Erythroblast (primary cell): ENCODE measurements at regions not wholly inside any gene's neighbourhood (a gene's known extent, or its start where the extent isn't known, plus 50 kb on each side); places are given as distances from the start of the nearest gene placed in this dataset.
"Not testable (repeated sequence)": the region's sequence is repeated elsewhere in the genome, so short reads cannot be mapped to it uniquely, and the experiment has no call there.

Source experiments
- DNase-seq, 2 experiments: peaks; one replicate each; lab custom pipeline; 2025; lab: John Stamatoyannopoulos, UW
- GATA1 ChIP-seq: IDR thresholded peaks from 2 replicates; pipeline ENCODE4 v1.6.1; 2011; ENCODE audit warnings: low read depth, mild to moderate bottlenecking, control low read depth, low read length, moderate library complexity
- POLR2A ChIP-seq: IDR thresholded peaks from 2 replicates; pipeline ENCODE4 v1.6.1; 2011; ENCODE audit warnings: mild to moderate bottlenecking, low read length

DNA sequence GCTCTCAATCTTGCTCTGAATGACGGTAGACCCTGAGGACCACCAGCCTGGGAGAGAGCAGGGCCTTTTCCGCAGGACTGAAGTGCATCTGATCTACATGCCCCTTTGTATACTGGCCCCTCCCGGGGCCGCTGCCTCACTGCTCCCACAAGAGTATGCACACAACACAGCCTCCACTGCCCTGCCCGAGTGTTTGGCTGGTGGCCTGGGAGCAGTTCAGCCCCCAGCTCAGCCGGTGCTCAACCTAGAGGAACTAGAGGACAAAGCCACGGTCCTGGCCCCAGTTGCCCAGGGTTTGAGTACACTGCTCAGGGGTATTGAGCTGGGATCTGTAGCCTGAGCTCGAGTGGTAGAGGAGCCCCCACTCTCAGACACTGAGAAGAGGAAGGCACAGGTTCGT, 118.9 kb upstream of the CAB39 start:
- DNase-seq: no peak
- TF ChIP-seq POLR2A (no peak), GATA1 (no peak)

DNA sequence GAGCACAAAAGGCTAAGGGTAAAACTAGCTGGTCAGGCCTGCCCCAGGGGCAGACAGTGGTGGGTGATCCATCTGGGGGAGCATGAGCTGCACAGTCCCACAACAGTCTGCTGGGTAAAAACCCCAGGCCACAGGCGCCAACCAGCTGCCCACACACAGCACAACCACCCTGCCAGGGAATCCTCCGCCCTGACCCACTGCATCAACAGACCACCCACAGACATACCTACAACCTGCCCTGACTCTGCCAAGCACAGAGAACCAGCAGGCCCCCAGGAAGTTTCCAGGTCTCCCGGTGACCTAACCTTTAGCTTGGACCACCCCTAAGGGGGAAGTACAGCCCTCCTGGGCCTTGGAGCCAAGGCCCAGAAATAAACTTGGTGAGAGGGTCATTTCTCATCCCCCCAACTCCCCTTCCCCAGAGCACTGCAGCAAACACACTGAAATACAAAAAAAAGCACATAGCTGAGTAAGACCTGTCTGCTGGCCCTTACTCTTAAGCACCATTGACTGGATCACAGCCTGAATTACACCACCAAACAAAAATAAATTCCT, 118.3 kb upstream of the CAB39 start:
- TF ChIP-seq POLR2A: no peak
- TF ChIP-seq GATA1: no peak
- no peak for DNase-seq

DNA sequence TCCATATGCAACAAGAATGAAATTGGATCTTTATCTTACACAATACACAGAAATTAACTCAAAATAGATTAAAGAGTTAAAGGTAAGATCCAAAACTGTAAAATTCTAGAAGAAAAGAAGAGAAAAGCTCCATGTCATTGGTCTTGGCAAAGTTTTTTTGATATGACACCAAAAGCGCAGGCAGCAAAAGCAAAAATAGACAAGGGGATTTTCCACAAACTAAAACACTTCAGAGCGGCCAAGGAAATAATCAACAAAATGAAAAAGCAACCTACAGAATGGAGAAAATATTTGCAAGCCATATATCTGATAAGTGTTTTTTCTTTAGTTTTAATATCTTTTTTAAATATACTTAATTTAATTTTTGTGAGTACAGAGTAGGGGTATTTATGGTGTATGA, 112.8 kb upstream of the CAB39 start:
- TF ChIP-seq GATA1: no peak
- DNase-seq: no peak

DNA sequence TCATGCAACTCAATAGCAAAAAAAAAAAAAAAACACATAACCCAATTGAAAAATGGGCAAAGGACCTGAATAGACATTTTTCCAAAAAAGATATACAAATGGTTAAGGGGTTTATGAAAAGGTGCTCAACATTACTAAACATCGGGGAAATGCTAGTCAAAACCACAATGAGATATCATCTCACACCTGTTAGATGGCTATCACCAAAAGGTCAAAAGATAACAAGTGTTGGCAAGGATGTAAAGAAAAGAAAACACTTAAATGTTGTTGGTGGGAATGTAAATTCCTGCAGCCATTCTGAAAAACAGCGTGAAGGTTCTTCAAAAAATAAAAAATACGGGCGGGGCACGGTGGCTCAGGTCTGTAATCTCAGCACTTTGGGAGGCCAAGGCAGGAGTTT, 112.4 kb upstream of the CAB39 start:
- no peak for DNase-seq
- TF ChIP-seq GATA1 (no peak), POLR2A (no peak)

DNA sequence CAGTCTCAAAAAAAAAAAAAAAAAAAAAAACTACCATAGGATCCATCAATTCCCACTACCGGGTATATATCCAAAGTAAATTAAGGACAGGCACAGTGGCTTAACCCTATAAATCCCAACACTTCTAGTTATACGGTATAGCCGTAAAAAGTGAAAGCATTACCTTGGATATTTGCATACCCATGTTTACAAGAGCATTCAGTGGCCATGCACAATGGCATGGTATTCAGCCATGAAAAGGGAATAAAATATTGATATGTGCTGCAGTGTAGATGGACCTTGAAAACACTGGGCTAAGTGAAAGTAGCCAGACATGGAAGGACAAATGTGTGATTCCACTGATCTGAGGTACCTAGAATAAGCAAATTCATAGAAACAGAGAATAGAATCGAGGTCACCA, 111.8 kb upstream of the CAB39 start:
- TF ChIP-seq GATA1 (no peak), POLR2A (no peak)
- no peak for DNase-seq

DNA sequence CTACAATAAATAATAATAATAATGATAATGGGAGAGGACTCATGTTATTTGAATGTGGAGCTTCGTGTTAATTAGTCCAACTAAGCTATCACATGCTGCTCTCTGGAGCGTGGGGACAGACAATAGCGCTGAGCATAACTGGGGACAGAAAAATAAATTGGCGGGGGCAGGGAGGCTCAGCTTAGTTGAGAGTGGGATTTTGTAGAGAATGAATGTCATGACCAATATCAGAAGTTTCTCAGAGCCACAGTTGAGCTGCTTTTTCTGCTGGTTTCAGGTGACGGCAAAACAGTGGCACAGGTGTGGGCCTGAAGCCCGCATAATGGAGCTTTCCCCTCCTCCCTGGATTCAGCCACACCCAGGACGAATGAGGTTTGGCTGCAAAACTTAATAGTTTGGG, 111.1 kb upstream of the CAB39 start:
- DNase-seq: no peak
- no peak for TF ChIP-seq POLR2A
- no peak for TF ChIP-seq GATA1

DNA sequence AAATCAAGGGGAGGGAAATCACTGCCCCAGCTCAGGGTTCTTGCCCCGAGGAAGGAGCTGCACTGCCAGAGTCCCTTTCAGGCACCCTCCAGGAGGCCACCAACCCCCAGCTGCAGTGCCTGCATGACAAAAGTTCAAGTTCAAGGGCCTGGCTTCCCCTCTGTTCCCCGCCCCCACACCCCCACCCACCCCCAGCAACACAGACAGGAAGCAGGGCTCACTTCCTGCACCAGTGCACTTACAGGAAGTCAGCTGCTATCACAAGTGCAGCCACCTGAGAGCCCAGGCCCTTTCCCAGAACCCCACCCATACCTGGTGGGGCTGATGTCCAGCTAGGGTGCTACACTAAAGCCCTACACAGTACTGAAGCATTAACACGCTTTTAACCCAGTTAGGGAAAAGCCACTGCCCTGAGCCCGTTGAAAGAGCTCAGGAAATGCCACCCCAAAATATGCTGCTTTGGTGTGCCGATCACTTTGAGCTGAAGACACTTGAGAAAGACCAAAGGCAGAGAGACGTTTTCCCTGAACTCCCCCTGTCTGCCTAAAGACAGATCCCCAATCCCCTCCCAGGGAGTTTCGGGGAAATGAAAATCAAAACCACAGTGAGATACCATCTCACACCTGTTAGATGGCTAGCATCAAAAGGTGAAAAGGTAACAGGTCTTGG, 109.9 kb upstream of the CAB39 start:
- no peak for DNase-seq
- no peak for TF ChIP-seq POLR2A
- TF ChIP-seq GATA1: no peak

DNA sequence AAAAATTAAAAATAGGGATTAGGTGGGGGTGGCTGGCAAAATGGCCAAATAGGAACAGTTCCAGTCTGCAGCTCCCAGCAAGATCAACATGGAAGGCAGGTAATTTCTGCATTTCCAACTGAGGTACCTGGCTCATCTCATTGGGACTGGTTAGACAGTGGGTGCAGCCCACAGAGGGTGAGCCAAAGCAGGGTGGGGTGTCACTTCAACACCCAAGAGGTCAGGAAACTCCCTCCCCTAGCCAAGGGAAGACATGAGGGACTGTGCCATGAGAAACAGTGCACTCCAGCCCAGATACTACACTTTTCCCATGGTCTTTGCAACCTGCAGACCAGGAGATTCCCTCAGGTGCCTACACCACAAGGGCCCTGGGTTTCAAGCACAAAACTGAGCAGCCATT, 109.3 kb upstream of the CAB39 start:
- not testable (repeated sequence) for DNase-seq

DNA sequence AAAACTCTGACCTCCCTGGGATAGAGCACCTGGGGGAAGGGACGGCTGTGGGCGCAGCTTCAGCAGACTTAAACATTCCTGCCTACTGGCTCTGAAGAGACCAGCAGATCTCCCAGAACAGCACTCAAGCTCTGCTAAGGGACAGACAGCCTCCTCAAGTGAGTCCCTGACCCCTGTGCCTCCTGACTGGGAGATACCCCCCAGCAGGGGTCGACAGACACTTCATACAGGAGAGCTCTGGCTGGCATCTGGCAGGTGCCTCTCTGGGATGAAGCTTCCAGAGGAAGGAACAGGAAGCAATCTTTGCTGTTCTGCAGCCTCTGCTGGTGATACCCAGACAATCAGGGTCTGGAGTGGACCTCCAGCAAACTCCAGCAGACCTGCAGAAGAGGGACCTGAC, 108.5 kb upstream of the CAB39 start:
- not testable (repeated sequence) for DNase-seq

DNA sequence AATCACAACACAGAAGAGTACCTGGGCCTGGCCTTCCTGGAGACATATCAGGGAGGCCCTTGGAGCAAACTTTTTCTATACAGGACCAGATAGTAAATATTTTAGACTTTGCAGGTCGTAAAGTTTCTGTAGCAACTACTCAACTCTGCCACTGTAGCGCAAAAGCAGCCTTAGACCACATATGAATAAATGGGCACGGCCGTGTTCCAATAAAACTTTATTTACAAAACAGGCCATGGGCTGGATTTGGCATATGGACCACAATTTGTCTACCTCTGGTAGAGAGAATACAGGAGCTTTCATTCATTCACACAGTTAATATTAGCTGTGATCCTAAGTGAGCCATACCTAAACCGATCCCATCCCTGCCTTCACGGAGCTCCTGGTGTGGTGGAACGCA, 98.6 kb upstream of the CAB39 start:
- no peak for TF ChIP-seq POLR2A
- no peak for TF ChIP-seq GATA1
- peak in 1 of 2 experiments; percentile 5 for DNase-seq

DNA sequence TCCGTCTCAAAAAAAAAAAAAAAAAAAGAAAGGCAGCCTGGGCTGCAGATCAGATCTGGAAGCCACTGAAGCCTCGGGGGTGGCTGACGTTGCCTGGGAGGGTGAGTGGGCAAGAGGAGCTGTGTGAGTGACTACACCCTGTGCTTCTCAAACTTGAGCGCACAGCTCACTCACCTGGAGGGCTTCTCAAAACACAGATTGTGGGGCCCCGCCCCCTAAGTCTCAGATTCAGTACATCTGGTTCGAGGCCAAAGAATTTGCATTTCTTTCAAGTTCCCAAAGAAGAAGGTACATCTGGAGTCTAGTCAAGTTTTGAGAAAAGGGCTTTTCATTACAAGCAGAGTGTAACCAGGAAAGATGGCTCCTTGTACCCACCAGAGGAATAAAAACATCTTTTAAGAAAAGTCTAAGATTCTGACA, 97.7 kb upstream of the CAB39 start:
- no peak for DNase-seq
- TF ChIP-seq GATA1 (no peak), POLR2A (no peak)

DNA sequence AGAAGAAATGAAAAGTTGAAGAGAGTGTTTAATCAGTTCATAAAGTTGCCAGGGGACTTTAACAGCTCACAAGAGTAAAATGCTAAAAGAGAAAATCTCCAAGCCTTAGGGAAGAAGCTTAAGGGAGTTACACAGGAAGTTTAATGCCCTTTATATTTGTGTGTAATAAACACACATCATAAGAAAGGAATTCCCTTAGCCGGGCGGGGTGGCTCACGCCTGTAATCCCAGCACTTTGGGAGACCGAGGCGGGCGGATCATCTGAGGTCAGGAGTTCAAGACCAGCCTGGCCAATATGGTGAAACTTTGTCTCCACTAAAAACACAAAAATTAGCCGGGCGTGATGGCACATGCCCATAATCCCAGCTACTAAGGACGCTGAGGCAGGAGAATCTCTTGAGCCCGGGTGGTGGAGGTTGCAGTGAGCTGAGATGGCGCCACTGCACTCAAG, 95.4 kb upstream of the CAB39 start:
- DNase-seq: not testable (repeated sequence)

DNA sequence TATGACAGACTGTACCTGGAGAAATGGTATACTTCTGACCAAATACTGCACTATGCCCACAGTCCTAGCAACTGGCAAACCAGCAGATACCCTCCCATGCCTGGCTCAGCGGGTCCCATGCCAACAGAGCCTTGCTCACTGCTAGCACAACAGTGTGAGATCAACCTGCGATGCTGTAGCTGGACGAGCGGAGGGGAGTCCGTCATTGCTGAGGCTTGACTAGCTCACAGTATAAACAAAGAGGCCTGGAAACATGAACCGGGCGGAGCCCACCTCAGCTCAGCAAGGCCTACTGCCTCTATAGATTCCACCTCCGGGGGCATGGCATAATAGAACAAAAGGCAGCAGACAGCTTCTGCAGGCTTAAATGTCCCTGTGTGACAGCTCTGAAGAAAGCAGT, 93.2 kb upstream of the CAB39 start:
- no peak for DNase-seq
- TF ChIP-seq GATA1 (no peak), POLR2A (no peak)

DNA sequence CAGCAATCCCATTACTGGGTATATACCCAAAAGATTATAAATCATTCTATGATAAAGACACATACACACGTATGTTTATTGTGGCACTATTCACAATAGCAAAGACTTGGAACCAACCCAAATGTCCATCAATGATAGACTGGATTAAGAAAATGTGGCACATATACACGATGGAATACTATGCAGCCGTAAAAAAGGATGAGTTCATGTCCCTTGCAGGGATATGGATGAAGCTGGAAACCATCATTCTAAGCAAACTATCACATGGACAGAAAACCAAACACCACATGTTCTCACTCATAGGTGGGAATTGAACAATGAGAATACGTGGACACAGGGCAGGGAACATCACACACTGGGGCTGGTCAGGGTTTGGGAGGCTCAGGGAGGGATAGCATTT, 87.4 kb upstream of the CAB39 start:
- not testable (repeated sequence) for DNase-seq

DNA sequence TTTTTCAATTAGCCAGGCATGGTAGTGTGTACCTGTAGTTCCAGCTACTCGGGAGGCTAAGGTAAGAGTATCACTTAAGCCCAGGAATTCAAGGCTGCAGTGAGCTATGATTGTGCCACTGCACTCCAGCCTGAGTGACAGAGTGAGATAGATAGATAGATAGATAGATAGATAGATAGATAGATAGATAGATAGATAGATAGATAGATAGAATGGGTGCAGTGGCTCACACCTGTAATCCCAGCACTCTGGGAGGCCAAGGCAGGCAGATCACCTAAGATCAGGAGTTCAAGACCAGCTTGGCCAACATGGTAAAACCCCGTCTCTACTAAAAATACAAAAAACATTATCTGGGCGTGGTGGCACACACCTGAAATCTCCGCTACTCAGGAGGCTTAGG, 85.6 kb upstream of the CAB39 start:
- not testable (repeated sequence) for DNase-seq
